Stimulated activated effector memory CD8-positive, alpha-beta T cell treated with anti-CD3 and anti-CD28 coated beads, Interleukin-12 subunit alpha, Interleukin-12 subunit beta, amount 100 ng/mL, for 72 hours (primary cell): ENCODE measurements at regions not wholly inside any gene's neighbourhood (a gene's known extent, or its start where the extent isn't known, plus 50 kb on each side); places are given as distances from the start of the nearest gene placed in this dataset.
"Not testable (repeated sequence)": the region's sequence is repeated elsewhere in the genome, so short reads cannot be mapped to it uniquely, and the experiment has no call there.

Source experiments
- ATAC-seq: fragments of 150-1000 bp; cut with Tn5 transposase; 2 replicates; pipeline ENCODE4 v1.10.0; 2021
- DNase-seq, 2 donors: peaks; one replicate each; pipeline ENCODE4 v3.0.0; 2021 to 2022; ENCODE audit warnings: low spot score in 2 of 2
- H3K27ac Mint-ChIP-seq: one replicate; pipeline ENCODE4 v1.8.0; 2022; ENCODE audit warnings: mild to moderate bottlenecking, mixed read lengths
- H3K36me3 Mint-ChIP-seq: one replicate; pipeline ENCODE4 v1.8.0; 2022; ENCODE audit warnings: mild to moderate bottlenecking, mixed read lengths
- H3K4me1 Mint-ChIP-seq: one replicate; pipeline ENCODE4 v1.8.0; 2022; ENCODE audit warnings: mixed read lengths
- H3K4me3 Mint-ChIP-seq: one replicate; pipeline ENCODE4 v1.8.0; 2022; ENCODE audit warnings: mild to moderate bottlenecking, mixed read lengths
- H3K9me3 Mint-ChIP-seq: one replicate; pipeline ENCODE4 v1.8.0; 2022; ENCODE audit warnings: mixed read lengths

- DNase-seq (no peak), ATAC-seq (no peak)
- no peaks in the 10 kb centered on the region for H3K36me3 Mint-ChIP-seq
- H3K4me3 Mint-ChIP-seq = no peak overlapping the region
- H3K4me1 Mint-ChIP-seq = no peaks in the 10 kb centered on the region
- H3K9me3 Mint-ChIP-seq = no peaks in the 10 kb centered on the region
- H3K27ac Mint-ChIP-seq = no peak overlapping the region
Measured at GRCh38 chr3:151612115-151612514, 121.6 kb upstream of the AADACL2 start.

DNA sequence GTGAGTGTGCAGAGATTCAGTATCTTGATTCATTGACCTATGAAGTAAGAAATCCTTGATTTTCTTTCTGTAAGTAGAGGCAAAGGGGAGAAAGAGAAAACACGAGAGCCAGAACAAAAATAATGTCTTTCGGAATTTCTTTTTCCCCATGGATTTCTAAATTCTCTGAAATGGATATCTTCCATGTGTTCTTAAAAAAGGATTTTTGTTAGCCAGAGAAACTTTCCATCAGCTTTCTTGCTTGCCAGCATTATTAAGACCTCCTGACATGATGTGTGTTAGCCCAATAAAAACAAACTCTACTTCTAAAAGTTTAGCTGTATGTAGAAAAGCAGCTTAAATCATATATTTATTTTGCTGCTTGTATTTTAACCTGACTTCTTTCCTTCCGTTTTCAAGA lies 122.3 kb upstream of the AADACL2 start:
- Mint-ChIP-seq H3K36me3 (no peaks in the 10 kb centered on the region), H3K9me3 (no peaks in the 10 kb centered on the region), H3K4me1 (no peaks in the 10 kb centered on the region), H3K27ac (no peak overlapping the region), H3K4me3 (no peak overlapping the region)
- no peak for DNase-seq
- ATAC-seq = no peak

DNA sequence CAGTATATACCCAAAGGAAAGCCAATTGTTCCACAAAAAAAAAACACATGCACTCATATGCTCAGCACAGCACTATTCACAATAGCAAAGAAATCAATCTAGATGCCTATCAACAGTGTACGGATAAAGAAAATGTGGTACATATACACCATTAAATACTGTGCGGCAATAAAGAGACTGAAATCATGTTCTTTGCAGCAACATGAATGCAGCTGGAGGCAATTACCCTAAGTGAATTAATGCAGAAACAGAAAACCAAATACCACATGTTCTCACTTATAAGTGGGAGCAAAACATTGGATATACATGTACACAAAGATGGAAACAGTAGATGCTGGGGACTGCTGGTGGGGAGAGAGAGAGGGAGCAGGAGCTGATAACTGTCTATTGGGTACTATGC lies 124.2 kb upstream of the AADACL2 start:
- no peaks in the 10 kb centered on the region for H3K36me3 Mint-ChIP-seq
- no peak overlapping the region for H3K4me3 Mint-ChIP-seq
- H3K4me1 Mint-ChIP-seq = no peaks in the 10 kb centered on the region
- DNase-seq = no peak
- no peak for ATAC-seq
- H3K9me3 Mint-ChIP-seq = no peaks in the 10 kb centered on the region
- H3K27ac Mint-ChIP-seq = no peak overlapping the region

GRCh38 chr3:151604891-151605290 lies 128.8 kb upstream of the AADACL2 start:
- no peak for DNase-seq
- no peak overlapping the region for H3K4me3 Mint-ChIP-seq

GRCh38 chr3:151600783-151601182 lies 132.9 kb upstream of the AADACL2 start:
- Mint-ChIP-seq H3K9me3 (no peaks in the 10 kb centered on the region), H3K36me3 (no peaks in the 10 kb centered on the region), H3K4me3 (no peak overlapping the region), H3K4me1 (no peaks in the 10 kb centered on the region), H3K27ac (no peak overlapping the region)
- no peak for DNase-seq
- ATAC-seq = no peak

More at GRCh38 chr3:151604891-151605290, 128.8 kb upstream of the AADACL2 start:
- no peak overlapping the region for H3K27ac Mint-ChIP-seq
- H3K4me1 Mint-ChIP-seq = no peaks in the 10 kb centered on the region
- no peaks in the 10 kb centered on the region for H3K9me3 Mint-ChIP-seq
- H3K36me3 Mint-ChIP-seq = no peaks in the 10 kb centered on the region
- no peak for ATAC-seq

DNA sequence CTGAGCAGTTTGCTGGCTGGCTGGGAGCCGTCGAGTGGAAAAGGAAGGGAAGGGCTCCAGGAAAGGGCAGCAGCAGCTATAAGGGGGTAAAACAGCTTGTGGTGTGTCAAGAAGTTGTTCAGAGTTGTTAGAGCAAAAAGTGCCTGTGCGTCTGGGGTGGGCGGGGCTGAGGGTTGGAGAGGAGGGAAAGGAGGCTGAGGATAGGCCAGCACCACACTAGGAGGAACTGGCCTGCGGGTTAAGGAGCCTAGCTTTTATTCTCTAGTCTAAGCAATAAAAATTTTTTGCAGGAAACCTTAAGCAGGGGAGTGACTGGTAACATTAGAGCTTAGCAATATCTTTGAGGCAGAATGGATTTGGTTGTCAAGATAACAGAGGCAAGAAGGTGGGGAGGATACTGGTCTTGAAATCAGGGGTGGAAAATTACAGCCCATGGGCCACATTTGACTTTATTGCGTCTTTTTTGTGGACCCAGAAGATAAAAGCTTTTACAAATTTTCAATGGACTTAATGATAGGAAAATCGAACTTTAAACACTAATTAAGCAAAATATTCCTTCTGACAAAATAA lies 134.5 kb upstream of the AADACL2 start:
- no peaks in the 10 kb centered on the region for H3K36me3 Mint-ChIP-seq
- no peaks in the 10 kb centered on the region for H3K9me3 Mint-ChIP-seq
- no peak overlapping the region for H3K4me3 Mint-ChIP-seq
- H3K4me1 Mint-ChIP-seq = no peaks in the 10 kb centered on the region
- DNase-seq (no peak), ATAC-seq (no peak)
- H3K27ac Mint-ChIP-seq = no peak overlapping the region

- Mint-ChIP-seq H3K36me3 (no peaks in the 10 kb centered on the region), H3K27ac (no peak overlapping the region), H3K4me1 (no peaks in the 10 kb centered on the region), H3K9me3 (no peaks in the 10 kb centered on the region), H3K4me3 (no peak overlapping the region)
- DNase-seq (no peak), ATAC-seq (no peak)
Measured at GRCh38 chr3:151596940-151597339, 136.1 kb upstream of the IGSF10 start.

GRCh38 chr3:151593928-151594327 lies 133.1 kb upstream of the IGSF10 start:
- no peaks in the 10 kb centered on the region for H3K4me1 Mint-ChIP-seq
- DNase-seq (no peak), ATAC-seq (no peak)
- no peak overlapping the region for H3K27ac Mint-ChIP-seq
- H3K36me3 Mint-ChIP-seq = no peaks in the 10 kb centered on the region
- no peak overlapping the region for H3K4me3 Mint-ChIP-seq
- no peaks in the 10 kb centered on the region for H3K9me3 Mint-ChIP-seq

GRCh38 chr3:151592287-151592686 lies 131.4 kb upstream of the IGSF10 start:
- Mint-ChIP-seq H3K36me3 (no peaks in the 10 kb centered on the region), H3K9me3 (no peaks in the 10 kb centered on the region), H3K4me3 (no peak overlapping the region), H3K27ac (no peak overlapping the region), H3K4me1 (no peaks in the 10 kb centered on the region)
- no peak for DNase-seq
- ATAC-seq = peak; percentile 19

DNA sequence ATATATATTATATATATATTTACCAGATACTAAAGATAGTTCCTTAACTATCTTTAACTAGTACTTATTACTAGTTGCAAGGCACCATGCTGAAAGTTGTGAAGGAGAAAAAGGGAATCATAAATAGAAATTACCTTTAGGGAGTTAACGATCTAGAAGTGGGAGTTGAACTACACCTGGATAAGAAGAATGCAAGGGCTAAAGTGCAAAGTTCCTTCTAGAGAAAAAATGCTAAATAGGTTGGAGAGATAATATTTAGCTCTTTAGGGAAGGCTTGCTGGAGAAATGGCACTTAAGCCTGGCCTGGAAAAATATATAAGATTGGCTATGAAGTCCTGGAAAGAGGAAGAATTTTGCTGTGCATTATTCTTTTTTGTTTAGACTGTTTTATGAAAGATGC lies 130.6 kb upstream of the IGSF10 start:
- ATAC-seq = no peak
- H3K4me1 Mint-ChIP-seq = no peaks in the 10 kb centered on the region
- DNase-seq = no peak
- H3K4me3 Mint-ChIP-seq = no peak overlapping the region
- H3K27ac Mint-ChIP-seq = no peak overlapping the region
- H3K36me3 Mint-ChIP-seq = no peaks in the 10 kb centered on the region
- H3K9me3 Mint-ChIP-seq = no peaks in the 10 kb centered on the region

DNA sequence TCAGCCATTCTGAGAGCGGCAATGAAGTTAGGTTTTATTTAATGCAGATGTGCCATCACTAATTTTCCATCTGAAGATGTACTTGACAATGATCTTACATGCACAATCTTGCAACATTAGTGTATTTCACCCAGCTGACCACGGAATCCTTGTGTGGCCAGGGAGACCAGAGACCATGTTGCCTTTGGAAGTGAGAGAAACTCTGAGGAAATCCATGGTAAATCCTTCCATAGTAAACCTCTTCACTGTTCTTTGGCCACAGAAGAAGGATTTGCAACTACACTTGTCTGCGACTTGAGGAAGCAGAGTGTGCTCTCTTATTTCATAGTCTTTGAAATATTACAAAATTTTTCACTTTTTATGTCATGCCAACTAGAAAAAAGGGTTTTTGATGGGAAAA lies 128.4 kb upstream of the IGSF10 start:
- H3K27ac Mint-ChIP-seq = no peak overlapping the region
- no peaks in the 10 kb centered on the region for H3K9me3 Mint-ChIP-seq
- H3K36me3 Mint-ChIP-seq = no peaks in the 10 kb centered on the region
- H3K4me3 Mint-ChIP-seq = no peak overlapping the region
- ATAC-seq = no peak
- H3K4me1 Mint-ChIP-seq = no peaks in the 10 kb centered on the region
- DNase-seq = no peak

DNA sequence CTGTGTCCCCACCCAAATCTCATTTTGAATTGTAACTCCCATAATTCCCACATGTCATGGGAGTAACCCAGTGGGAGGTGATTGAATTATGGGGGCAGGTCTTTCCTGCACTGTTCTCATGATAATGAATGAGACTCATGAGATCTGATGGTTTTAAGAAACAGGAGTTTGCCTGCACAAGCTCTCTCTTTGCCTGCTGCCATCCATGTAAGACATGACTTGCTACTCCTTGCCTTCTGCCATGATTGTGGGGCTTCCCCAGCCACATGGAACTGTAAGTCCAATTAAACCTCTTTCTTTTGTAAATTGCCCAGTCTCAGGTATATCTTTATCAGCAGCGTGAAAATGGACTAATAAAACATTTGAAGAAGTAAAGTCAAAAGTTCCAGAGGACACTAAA lies 126.8 kb upstream of the IGSF10 start:
- H3K27ac Mint-ChIP-seq, H3K9me3 Mint-ChIP-seq, H3K4me3 Mint-ChIP-seq, H3K36me3 Mint-ChIP-seq, H3K4me1 Mint-ChIP-seq, ATAC-seq, DNase-seq: not testable (repeated sequence)

GRCh38 chr3:151584566-151584965 lies 123.7 kb upstream of the IGSF10 start:
- ATAC-seq (no peak), DNase-seq (no peak)
- no peaks in the 10 kb centered on the region for H3K4me1 Mint-ChIP-seq
- peaks cover 2% of the 10 kb centered on the region for H3K9me3 Mint-ChIP-seq
- H3K4me3 Mint-ChIP-seq = no peak overlapping the region
- H3K27ac Mint-ChIP-seq = no peak overlapping the region
- no peaks in the 10 kb centered on the region for H3K36me3 Mint-ChIP-seq

GRCh38 chr3:151581035-151581434 lies 120.2 kb upstream of the IGSF10 start:
- no peak overlapping the region for H3K27ac Mint-ChIP-seq

GRCh38 chr3:151580591-151580990 lies 119.7 kb upstream of the IGSF10 start:
- DNase-seq (no peak), ATAC-seq (no peak)
- no peaks in the 10 kb centered on the region for H3K4me1 Mint-ChIP-seq
- H3K36me3 Mint-ChIP-seq = no peaks in the 10 kb centered on the region
- no peak overlapping the region for H3K27ac Mint-ChIP-seq
- H3K9me3 Mint-ChIP-seq = peaks cover 3% of the 10 kb centered on the region
- H3K4me3 Mint-ChIP-seq = no peak overlapping the region

More at GRCh38 chr3:151581035-151581434, 120.2 kb upstream of the IGSF10 start:
- DNase-seq (no peak), ATAC-seq (no peak)
- no peaks in the 10 kb centered on the region for H3K36me3 Mint-ChIP-seq
- H3K4me3 Mint-ChIP-seq = no peak overlapping the region
- H3K9me3 Mint-ChIP-seq = peaks cover 3% of the 10 kb centered on the region
- no peaks in the 10 kb centered on the region for H3K4me1 Mint-ChIP-seq

DNA sequence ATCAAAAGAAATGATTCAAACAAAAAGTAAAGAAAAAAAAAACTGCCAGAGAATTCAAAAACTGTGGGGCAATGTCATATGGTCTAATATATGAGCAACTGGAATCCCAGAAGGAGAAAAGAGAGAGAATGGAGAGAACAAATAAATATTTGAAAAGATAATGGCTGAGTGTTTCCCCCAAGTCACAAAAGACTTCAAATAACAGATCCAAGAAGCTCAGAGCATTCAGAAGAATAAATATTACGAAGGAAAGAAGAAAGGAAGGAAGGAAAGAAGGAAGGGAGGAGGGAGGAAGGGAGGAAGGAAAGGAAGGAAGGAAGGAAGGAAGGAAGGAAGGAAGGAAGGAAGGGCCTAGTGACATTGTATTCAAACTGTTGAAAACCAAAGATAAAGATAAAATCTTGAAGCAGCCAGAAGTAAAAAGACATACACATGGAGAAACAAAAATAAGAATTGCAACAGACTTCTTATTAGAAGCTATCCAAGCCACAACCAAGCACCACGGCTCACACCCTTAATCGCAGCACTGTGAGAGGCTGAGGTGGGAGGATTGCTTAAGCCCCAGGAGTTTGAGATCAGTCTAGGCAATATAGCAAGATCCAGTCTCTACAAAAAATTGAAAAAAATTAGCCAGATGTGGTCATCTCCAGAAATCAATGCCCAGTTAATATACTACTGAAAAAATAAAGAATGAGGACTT lies 118.9 kb upstream of the IGSF10 start:
- H3K9me3 Mint-ChIP-seq = peaks cover 3% of the 10 kb centered on the region
- no peaks in the 10 kb centered on the region for H3K36me3 Mint-ChIP-seq
- H3K27ac Mint-ChIP-seq = no peak overlapping the region
- H3K4me1 Mint-ChIP-seq = no peaks in the 10 kb centered on the region
- no peak for ATAC-seq
- no peak for DNase-seq
- H3K4me3 Mint-ChIP-seq = no peak overlapping the region
